ENCODE measurements at regions not wholly inside any gene's neighbourhood (a gene's known extent, or its start where the extent isn't known, plus 50 kb on each side); places are given as distances from the start of the nearest gene placed in this dataset.

DNA sequence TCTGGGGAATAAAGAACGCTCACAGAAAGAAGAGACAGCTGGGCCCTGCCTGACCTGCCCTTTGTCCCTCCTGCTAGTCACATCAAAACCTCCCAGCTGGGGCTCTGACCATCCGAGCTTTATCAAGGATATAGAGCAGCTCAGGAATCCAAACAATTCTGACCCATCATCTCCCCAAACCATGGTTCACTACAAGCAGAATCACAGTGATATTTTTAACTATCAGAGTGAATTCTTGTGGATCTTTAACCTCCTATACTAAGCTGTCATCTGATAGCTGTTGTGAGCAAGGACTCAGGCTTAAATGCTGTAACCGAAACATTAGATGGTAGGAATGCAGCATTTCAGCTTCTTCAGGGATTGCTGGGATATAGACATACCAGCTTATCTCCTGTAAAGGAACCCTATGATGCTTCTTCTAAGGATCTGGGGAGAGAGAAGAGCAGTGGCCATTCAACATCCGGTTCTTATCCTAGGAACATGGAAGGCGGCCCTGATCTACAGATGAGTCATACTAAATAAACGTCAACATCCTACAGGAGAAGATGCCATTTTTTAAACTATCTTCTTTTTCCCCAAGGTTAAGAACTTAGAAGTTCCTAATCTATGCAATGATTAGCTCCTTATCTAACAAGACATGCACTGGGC lies 84.7 kb upstream of the AKIP1 start:
- DNase-seq (ENCODE audit: low spot score): no peak

DNA sequence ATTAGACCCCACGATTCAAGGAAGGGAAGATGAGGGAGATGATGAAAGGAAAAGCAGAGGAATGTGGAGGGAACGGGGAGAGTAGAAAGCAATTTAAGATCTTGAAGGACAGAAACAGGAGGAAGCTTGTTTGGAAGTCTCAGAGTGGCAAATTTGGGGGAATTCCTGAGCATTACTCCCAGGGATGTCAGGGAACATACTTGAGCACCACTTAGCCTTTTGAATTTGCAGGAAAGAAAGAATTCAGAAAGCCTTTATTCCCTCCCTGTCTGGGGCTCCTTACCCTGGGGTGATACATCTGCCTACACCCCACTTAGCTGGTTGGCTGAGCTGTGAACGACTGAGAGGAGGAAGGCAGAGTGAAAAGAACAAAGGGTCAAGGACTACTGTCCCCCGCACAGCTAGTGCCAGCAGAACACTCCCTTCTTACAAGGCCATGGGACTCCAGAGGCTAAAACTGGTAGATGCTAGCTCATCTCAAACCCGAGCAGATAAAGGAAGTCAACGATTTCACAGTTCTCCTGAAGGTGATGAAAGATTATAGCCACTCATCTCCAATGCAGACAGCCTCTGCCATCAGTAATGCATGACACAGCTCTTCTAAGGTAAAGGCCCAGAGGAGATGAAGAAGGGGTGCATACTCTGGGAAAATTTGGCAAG lies 84.0 kb upstream of the AKIP1 start:
- no peak for DNase-seq (ENCODE audit: low spot score)

DNA sequence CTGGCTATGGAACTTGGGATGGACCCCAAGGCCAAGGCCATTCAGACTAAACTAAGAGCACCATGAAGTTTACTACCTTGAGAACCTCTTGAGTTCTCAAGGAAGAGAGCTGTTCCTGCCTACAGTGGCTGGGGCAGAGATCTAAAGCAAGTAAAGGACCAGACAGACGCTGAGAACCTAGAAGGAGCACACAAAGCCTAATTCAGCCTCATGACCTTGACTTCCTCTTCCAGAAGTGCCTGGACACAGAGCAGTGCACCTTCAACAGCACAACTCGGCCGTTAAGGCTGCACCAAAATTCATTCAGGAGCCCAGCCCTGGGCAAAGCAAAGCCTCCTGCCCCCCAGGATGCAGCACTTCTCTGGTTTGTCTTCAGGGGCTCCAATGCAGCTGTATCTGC lies 82.9 kb upstream of the AKIP1 start:
- no peak for DNase-seq (ENCODE audit: low spot score)

DNA sequence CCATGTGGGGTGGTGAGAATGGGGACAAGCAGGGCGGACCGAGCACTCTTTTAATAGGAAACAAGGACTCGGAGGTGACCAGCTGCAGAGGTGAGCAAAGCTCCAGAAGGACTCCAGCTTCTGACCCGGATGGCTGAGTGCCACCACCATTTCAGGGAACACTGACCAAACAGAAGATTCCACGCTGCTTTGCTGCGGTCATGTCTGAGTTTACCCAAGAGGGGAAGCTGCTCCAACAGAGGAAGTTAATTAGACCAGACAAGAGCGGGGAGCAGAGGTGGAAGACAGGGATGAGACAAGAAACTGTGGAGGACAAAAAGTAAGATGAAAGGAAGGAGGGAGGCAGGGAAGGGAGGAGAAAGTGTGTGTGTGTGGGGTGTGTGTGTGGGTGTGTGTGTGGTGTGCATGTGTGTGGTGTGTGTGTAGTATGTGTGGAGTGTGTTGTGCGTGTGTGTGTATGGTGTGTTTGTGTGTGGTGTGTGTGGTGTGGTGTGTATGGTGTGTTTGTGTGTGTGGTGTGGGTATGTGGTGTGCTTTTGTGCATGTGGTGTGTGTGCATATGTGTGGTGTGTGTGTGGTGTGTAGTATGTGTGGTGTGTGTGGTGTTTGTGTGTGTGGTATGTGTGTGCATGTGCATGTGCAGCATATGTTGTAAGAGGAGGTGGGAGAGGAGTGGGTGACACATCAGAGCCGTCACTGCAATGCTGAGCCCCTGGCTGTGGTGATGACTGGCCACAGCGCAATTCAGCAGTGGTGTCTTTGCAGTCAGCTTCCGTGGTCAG lies 82.2 kb upstream of the AKIP1 start:
- no peak for DNase-seq (ENCODE audit: low spot score)

DNA sequence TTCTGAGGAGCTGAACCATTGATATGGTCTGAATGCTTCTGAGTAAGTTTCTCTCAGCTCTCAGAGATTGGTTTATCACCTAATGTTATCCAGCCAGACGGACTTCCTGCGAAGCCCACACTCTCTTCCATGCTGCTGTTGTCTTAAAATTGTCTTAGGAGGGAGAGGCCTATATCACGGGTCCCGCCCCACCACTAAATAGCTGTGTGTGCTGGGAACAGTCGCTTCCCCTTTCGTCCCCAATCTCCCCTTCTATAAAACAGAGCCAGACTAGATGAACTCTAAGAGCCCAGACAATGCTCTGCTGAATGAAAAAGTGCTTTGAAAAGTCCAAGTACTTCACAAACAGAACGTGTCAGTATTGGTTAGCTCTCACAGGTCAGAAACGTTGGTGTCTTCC lies 81.4 kb upstream of the AKIP1 start:
- no peak for DNase-seq (ENCODE audit: low spot score)

DNA sequence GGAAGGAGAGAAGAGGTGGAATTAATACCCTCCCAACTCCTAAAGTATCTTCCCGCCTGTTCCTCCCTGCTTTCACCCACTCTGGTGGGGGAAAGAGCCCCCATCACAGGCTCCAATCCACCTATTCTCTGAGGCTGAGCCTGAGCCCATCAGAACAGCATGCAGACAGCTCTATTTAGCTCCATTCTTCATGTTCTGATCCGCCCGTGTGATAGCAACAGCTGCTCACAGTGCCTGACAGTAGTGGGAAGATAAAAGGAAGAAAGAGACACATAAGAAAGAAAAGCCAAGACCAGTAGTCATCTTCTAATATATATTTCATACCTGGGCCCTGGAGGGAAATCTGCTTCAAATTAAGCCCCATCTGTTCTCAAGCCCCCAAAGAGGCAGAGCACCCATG lies 80.3 kb upstream of the AKIP1 start:
- no peak for DNase-seq (ENCODE audit: low spot score)

DNA sequence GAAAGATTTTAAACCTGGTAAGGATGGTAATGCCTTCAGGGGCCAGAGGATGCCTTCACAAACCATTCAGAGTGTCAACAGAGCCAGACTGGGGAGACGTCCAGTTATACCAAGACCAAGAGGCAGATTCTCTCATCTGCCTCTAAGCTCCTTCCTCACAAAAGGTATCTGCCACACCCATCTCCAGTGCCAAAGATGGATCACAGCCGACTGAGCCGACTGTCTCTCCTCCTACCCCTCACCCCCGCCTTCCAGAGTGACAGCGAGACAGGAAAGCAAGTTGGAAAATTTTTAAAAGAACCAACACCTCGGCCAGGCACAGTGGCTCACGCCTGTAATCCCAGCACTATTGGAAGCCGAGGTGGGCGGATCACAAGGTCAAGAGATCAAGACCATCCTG lies 79.1 kb upstream of the AKIP1 start:
- no peak for DNase-seq (ENCODE audit: low spot score)

DNA sequence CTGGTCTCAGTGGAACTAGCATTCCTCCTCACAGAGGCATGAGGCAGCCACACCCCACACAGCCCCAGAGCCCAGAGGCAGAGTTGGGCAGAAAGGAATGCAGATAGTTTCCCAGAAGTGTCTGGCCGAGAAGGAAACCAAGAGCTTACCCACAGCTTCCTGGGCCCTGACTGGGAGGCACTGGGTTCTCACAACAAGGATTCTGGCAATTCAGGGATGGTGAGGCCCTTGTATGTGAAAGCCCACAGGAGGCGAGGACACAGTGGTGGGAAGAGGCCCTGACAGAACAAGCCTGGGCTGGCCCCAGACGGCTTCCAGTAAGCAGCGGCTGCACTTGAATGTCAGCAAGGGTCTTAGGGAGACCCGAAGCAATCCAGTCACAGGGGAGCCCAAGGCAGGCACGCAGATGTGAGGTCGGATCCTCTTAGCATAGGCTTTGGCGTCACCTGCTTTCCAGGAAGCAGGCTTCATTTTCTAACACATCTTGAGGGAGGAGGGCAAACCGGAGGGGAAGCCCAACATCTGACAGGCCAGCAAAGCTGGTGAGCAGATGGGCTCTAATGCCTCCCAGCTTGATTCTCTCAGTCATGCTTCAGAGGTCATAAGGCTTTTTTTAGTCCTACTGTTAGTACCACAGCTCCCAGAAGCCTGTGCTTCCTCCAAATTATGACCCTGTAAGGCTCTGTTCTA lies 78.3 kb upstream of the AKIP1 start:
- DNase-seq (ENCODE audit: low spot score): peak; percentile 64

DNA sequence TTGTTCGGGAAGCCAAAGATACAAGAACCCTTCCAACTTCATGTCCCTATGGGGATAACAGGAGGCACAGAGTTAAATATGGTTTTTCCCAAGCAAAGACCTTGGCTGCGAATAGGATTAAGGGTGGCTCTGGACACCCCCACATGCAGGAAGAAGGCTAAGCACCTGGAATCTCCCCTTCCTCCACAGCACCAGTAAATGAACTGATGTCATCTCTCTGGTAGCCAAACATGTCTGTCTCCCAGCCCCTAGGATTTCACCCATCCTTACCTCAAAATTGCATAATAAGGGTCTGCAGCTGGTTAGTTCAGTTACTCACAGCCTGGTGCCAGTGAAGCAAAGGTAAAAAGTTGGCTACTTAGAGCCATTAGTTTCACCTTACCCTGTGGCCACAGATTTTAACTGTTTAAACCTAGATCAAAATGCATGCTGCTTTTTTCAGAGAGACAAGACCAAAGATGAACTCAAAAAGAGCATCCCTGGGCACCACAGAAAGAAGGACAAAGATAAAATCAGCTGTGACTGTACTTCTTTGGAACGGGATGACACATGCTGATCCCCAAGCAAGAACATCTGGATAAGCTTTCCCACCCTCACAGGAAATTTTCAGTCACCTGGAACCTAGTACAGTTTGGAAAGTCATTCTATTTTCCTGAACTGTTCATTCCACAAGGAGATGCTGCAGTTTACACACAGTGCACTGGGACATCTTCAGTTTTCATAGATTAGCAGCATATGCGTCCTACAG lies 77.2 kb upstream of the AKIP1 start:
- DNase-seq (ENCODE audit: low spot score): no peak

DNA sequence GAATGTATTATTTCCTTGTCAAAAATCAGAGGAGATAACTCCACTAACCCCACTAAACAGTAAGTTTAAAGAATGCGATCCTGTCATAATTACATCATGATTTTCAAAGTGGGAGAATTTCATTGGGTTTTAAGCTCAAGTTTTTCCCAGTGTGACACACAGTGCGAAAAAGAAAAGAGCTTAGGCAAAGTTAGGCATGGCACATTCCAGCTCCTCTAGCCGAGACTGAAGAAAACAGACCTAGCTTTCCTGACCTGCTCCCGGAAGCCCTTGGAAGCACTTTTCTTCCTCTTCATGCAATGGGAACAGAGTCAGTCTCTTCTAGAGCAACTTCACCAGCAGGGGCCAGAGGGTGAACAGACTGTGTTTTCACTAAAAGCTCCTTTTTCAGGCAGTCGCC lies 76.6 kb upstream of the AKIP1 start:
- DNase-seq (ENCODE audit: low spot score): no peak

DNA sequence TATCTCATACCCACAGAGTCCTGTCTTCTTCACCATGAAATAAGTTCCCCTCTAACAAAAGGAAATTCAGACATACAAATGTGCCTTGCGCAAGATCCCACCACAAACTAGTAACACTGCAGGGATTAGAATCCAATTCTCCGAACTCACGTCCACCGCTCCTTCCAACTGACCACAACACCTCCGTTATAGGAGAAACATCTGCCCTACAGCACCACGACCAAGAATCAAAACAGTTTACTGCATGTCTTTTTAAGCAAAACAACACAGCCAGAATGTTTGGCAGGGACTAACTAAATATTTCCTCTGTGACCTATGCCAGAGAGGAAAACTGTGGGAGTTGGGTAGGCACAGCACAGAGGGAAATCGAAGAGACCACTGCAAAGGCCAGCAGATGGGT lies 72.7 kb upstream of the AKIP1 start:
- DNase-seq (ENCODE audit: low spot score): no peak

DNA sequence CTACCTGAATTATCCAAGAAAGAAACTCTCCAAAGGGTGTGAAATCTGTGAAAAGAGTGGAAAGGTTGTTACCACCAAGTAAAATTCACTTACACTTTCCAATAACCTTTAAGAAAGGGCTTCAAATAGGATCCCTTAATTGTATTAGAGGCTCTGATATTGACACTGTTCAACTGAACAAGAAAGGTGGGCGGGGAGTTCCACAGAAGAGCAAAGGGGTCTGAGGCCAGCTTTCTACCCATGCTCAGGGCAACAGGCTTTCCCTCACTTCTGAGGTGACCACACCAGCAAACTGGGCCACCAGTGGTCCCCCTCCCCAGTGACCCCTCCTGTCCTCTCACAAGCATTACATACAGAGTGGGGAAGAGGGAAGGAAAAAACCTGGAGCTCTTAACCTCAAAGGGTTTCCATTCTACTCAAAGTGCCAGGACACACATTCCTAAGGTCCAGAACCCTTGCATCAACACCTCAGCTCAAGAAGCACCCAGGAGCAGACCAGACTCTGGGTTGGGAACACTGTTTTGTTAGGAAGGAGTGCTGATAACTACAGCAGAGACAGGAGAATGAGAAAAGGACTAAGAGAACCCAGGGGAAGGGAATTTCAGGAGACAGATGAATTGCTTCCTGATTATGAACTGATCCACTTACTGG lies 71.6 kb upstream of the AKIP1 start:
- DNase-seq (ENCODE audit: low spot score): no peak

DNA sequence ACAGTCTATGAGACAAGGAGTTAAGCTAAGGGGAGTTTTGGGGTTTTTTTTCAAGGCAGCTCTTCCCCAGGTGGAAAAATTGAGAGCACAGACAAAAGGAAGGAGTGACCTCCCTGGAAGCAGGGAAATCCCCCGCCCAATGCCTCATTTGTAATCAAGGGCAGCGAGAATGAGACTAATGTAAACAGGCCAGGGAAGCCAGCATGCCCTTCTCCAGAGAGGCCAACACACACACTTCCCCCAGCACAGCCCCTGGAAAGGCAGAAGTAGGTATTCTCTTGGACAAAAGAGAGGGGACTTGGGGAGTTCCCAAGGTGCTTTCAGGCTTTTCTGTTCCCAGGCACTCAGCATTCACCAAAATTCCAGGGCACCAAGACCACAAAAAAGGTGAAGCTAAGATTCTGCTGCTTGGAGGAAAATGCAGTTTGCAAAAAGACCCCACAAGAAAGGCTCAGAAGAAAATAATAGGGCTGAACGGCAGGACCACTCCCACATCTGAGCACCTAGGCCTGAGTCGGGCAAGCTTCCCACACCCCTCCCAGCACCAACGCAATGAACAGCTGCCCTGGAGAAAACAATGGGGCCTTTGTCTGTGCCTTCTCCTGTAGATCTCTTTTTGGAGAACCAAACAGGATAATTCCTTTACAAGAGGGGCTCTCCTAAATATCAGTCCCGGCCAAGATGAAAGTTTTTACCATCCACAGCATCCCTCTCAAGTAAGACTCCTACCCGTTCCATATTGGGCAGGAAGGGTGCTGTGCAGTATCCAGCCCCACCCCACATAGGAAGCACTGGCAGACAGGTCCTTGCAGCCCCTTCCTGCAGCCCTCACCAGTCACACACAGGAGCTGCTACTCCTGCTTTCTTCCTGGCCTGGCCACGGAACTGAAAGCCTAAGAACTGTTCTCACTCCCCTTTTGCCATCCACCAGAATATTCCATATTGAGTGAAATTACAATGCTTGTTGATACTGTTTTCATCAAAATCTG lies 70.7 kb upstream of the AKIP1 start:
- DNase-seq (ENCODE audit: low spot score): no peak

DNA sequence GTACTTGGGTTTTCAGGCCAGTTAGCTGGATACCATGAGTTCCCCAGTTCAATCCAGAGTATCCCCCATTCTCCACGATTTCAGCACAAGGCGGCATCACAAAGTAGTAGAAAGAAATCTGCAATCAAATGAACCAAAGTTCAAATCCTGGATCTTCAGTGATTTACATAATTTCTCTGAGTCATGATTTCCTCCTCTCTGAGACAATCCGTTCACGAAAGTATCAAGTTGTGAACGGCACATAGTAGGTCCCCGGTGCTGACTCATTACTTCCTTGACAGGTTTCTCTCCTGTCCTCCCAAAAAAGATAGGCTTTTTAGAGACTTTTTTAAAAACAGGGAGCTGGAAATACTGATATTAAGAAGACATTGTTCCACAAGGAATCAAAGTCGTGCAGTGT lies 69.1 kb upstream of the AKIP1 start:
- DNase-seq (ENCODE audit: low spot score): no peak

DNA sequence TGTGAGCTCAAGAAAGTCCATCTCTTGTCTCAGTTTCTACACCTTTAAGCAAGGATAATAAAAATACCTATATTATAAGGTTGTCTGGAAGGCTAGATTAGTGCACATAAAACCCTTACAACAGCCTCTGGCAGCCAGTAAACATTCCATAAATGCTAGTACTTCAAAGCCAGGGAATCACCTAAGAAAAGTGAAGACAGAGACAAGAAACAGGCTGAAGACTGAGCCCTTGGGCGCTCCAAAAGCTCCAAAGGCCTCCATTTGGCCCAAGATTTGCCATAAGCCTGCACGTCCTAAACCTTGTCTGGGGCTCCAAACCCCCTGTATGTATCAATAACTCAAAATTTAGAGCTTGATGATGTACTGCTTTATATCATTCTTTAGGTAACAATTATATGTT lies 52.2 kb upstream of the AKIP1 start:
- no peak for DNase-seq (ENCODE audit: low spot score)

All from ureter (tissue), 1 donor.